ENCODE measurements at regions not wholly inside any gene's neighbourhood (a gene's known extent, or its start where the extent isn't known, plus 50 kb on each side); places are given as distances from the start of the nearest gene placed in this dataset.

DNA sequence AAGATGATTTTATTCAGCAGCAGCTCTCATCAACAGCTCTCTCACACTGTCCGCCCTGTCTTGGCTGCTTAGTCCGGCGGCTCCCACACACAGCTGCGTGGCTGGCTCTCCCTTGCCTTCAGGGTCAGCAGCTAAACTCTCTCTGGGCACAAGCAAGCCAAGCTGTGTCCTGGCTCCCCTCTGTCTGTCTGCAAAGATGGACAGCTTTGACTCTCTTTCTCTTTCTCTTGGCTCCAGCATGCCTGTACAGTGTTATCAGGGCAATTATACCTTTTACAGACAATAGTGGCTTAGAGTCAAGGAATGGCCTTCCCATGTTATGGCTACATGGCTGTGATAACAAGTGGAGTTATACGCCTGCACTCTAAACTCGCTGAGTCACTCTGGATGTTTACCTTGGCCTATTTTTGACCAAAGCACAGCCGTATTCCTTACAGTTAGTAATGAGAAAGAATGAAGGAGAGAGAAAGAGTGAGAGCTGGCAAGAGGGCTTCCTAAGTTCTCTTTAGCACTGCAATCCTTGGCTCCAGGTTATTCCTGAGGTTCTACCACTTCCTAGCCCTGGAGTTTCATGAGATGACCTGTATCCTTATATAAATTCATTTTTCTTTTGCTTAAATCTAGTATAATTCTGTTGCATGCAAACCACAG is 59.9 kb upstream of the ZSWIM5 start (continued):
- peak; percentile 37; the same call in 1 of the 2 replicates for TF ChIP-seq GABPA (tag; conservative IDR thresholded peaks at IDR 0.05; ENCODE audit: low read depth)
- TF ChIP-seq, protein P1, sequence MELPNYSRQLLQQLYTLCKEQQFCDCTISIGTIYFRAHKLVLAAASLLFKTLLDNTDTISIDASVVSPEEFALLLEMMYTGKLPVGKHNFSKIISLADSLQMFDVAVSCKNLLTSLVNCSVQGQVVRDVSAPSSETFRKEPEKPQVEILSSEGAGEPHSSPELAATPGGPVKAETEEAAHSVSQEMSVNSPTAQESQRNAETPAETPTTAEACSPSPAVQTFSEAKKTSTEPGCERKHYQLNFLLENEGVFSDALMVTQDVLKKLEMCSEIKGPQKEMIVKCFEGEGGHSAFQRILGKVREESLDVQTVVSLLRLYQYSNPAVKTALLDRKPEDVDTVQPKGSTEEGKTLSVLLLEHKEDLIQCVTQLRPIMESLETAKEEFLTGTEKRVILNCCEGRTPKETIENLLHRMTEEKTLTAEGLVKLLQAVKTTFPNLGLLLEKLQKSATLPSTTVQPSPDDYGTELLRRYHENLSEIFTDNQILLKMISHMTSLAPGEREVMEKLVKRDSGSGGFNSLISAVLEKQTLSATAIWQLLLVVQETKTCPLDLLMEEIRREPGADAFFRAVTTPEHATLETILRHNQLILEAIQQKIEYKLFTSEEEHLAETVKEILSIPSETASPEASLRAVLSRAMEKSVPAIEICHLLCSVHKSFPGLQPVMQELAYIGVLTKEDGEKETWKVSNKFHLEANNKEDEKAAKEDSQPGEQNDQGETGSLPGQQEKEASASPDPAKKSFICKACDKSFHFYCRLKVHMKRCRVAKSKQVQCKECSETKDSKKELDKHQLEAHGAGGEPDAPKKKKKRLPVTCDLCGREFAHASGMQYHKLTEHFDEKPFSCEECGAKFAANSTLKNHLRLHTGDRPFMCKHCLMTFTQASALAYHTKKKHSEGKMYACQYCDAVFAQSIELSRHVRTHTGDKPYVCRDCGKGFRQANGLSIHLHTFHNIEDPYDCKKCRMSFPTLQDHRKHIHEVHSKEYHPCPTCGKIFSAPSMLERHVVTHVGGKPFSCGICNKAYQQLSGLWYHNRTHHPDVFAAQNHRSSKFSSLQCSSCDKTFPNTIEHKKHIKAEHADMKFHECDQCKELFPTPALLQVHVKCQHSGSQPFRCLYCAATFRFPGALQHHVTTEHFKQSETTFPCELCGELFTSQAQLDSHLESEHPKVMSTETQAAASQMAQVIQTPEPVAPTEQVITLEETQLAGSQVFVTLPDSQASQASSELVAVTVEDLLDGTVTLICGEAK (IDR thresholded peaks at IDR 0.05), result 0 out of 2 replicates have a peak, but pooled peaks have one; percentile 44
- TF ChIP-seq, protein P1 (CRISPR knock-in tag; IDR thresholded peaks at IDR 0.05), result no peak
- TF ChIP-seq, protein P2, sequence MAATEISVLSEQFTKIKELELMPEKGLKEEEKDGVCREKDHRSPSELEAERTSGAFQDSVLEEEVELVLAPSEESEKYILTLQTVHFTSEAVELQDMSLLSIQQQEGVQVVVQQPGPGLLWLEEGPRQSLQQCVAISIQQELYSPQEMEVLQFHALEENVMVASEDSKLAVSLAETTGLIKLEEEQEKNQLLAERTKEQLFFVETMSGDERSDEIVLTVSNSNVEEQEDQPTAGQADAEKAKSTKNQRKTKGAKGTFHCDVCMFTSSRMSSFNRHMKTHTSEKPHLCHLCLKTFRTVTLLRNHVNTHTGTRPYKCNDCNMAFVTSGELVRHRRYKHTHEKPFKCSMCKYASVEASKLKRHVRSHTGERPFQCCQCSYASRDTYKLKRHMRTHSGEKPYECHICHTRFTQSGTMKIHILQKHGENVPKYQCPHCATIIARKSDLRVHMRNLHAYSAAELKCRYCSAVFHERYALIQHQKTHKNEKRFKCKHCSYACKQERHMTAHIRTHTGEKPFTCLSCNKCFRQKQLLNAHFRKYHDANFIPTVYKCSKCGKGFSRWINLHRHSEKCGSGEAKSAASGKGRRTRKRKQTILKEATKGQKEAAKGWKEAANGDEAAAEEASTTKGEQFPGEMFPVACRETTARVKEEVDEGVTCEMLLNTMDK (IDR thresholded peaks at IDR 0.05; ENCODE audit: borderline replicate concordance, insufficient read depth, low read depth, low read length, poor library complexity, severe bottlenecking), result no peak
- peak; percentile 98 for TF ChIP-seq HDAC3 (IDR thresholded peaks at IDR 0.05; ENCODE audit: borderline replicate concordance, partially characterized antibody)
- TF ChIP-seq ZBED1 (IDR thresholded peaks at IDR 0.05), result no peak

Measured in K562 (cell line).